Gastroesophageal sphincter (tissue), 3 donors: ENCODE measurements at regions not wholly inside any gene's neighbourhood (a gene's known extent, or its start where the extent isn't known, plus 50 kb on each side); places are given as distances from the start of the nearest gene placed in this dataset.

Experiments
- EP300 ChIP-seq: sonication (generic); formaldehyde crosslinking; IDR thresholded peaks from one replicate; pipeline ENCODE4 v1.6.1; 2017; ENCODE audit warnings: antibody characterized with exemption, mild to moderate bottlenecking
- POLR2A ChIP-seq, 2 donors: fragments of 450-650 bp; IDR thresholded peaks; one replicate each; pipeline ENCODE4 v1.6.1; 2017; ENCODE audit warnings: antibody characterized with exemption in 2 of 2, mild to moderate bottlenecking in 2 of 2, moderate library complexity in 1 of 2
- POLR2AphosphoS5 ChIP-seq: sonication (generic); formaldehyde crosslinking; IDR thresholded peaks from one replicate; pipeline ENCODE4 v1.6.1; 2017; ENCODE audit warnings: antibody characterized with exemption
- TF ChIP-seq, protein P1 (sequence below), 4 experiments: fragments of 200-600 bp in 2 of 4; fragments of 450-650 bp in 2 of 4; sonication (generic) in 1 of 4; IDR thresholded peaks; one replicate each; pipeline ENCODE4 v1.5.1; 2017 to 2019; ENCODE audit warnings: antibody characterized with exemption in 4 of 4, mild to moderate bottlenecking in 2 of 4, moderate library complexity in 2 of 4

DNA sequence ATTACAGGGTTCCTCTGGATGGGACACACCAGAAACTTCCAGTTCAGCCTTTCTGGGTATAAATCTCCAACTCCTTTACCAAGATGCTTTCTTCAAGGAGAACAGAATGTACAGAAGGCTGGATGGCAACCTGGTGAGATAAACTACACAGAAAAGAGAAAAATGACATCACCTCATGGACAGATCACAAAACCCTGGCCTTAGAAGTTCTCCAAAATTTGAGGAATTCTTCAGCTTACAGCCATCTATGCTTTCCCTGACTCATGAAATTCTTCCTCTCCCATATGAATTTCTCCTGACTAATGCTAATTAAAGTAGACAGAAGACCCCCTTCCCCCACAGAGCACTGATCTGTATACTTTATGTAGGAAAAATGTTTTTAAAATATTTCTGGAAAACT lies 345.4 kb downstream of the STIM2 start:
- TF ChIP-seq, protein P1, sequence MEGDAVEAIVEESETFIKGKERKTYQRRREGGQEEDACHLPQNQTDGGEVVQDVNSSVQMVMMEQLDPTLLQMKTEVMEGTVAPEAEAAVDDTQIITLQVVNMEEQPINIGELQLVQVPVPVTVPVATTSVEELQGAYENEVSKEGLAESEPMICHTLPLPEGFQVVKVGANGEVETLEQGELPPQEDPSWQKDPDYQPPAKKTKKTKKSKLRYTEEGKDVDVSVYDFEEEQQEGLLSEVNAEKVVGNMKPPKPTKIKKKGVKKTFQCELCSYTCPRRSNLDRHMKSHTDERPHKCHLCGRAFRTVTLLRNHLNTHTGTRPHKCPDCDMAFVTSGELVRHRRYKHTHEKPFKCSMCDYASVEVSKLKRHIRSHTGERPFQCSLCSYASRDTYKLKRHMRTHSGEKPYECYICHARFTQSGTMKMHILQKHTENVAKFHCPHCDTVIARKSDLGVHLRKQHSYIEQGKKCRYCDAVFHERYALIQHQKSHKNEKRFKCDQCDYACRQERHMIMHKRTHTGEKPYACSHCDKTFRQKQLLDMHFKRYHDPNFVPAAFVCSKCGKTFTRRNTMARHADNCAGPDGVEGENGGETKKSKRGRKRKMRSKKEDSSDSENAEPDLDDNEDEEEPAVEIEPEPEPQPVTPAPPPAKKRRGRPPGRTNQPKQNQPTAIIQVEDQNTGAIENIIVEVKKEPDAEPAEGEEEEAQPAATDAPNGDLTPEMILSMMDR (IDR thresholded peaks at IDR 0.05): no peak
- TF ChIP-seq POLR2A (IDR thresholded peaks at IDR 0.05) (no peak), EP300 (no peak), POLR2AphosphoS5 (no peak)
